HepG2 (cell line): ENCODE measurements at regions not wholly inside any gene's neighbourhood (a gene's known extent, or its start where the extent isn't known, plus 50 kb on each side); places are given as distances from the start of the nearest gene placed in this dataset.

Experiments used
- ATAC-seq: fragments of 200-7000 bp; cut with Tn5 transposase; 3 replicates; pipeline ENCODE4 v1.9.1; 2020; ENCODE audit warnings: mild to moderate bottlenecking, moderate library complexity
- BruUV-seq: library from RNA; stranded (reverse); fragments of 400-500 nt; replicated peaks from 2 replicates; lab custom pipeline; 2021; lab: Mats Ljungman, UMichigan
- CTCF ChIA-PET: fragments of 300-600 bp; formaldehyde crosslinking; extraction: SDS; loops from one replicate; lab custom pipeline; 2021; ENCODE audit warnings: low total read pairs, inconsistent platforms, low intra/inter-chr PET ratio; lab: Yijun Ruan, JAX
- POLR2A ChIA-PET: fragments of 350-600 bp; sonication (Branson Sonifier 250); formaldehyde crosslinking; loops from one replicate; lab custom pipeline; 2020; ENCODE audit warnings: antibody characterized with exemption, inconsistent platforms; lab: Yijun Ruan, JAX
- DNase-seq: peaks from one replicate; pipeline ENCODE4 v3.0.0-alpha.2; 2015; ENCODE audit warnings: low spot score
- FAIRE-seq: peaks from 3 replicates; lab custom pipeline; 2011; peaks lifted over from hg19 to GRCh38; lab: Jason Lieb, UNC
- H2AFZ ChIP-seq: one replicate; pipeline ENCODE4 v1.6.1; 2011; ENCODE audit warnings: low read length, inconsistent platforms
- H3K27ac ChIP-seq: fragments of 300-600 bp; 3 replicates; pipeline ENCODE4 v1.8.0; 2011; ENCODE audit warnings: mixed run types, mild to moderate bottlenecking, mixed read lengths, low read length, inconsistent platforms; ENCODE audit not compliant: insufficient read depth; ENCODE audit errors: extremely low read length
- H3K27me3 ChIP-seq, 2 experiments: fragments of 200-600 bp in 1 of 2; 2 replicates in 1 of 2; 3 replicates in 1 of 2; pipeline versions ENCODE4 v1.6.0 to v1.8.0; 2011; ENCODE audit warnings: low read length in 2 of 2, mild to moderate bottlenecking in 2 of 2, moderate library complexity in 2 of 2, inconsistent platforms in 1 of 2; ENCODE audit not compliant: insufficient read depth in 2 of 2, control insufficient read depth in 1 of 2
- H3K36me3 ChIP-seq, 2 experiments: fragments of 200-600 bp in 1 of 2; replicated peaks in 1 of 2; 2 replicates in 1 of 2; 3 replicates in 1 of 2; pipeline versions ENCODE4 v1.5.1 to v1.8.0; 2011; ENCODE audit warnings: low read length in 2 of 2, inconsistent platforms in 1 of 2; ENCODE audit not compliant: insufficient read depth in 2 of 2, control insufficient read depth in 1 of 2
- H3K4me1 ChIP-seq: 2 replicates; pipeline ENCODE4 v1.5.1; 2012; ENCODE audit warnings: low read length, inconsistent platforms; ENCODE audit not compliant: insufficient read depth
- H3K4me2 ChIP-seq: 2 replicates; pipeline ENCODE4 v1.6.0; 2011; ENCODE audit warnings: low read depth, low read length, inconsistent platforms
- H3K4me3 ChIP-seq, 3 experiments: fragments of 200-600 bp in 1 of 3; sonication (generic), shearing (Covaris generic) in 1 of 3; replicated peaks in 1 of 3; 2 replicates each; pipeline ENCODE4 v1.5.1; 2011 to 2016; ENCODE audit warnings: low read length in 3 of 3, inconsistent platforms in 2 of 3, low read depth in 2 of 3, mild to moderate bottlenecking in 2 of 3, control low read depth in 1 of 3, mixed read lengths in 1 of 3; ENCODE audit not compliant: insufficient read depth in 1 of 3
- H3K79me2 ChIP-seq: one replicate; pipeline ENCODE4 v1.6.1; 2011; ENCODE audit warnings: low read length, inconsistent platforms; ENCODE audit not compliant: insufficient read depth
- H3K9ac ChIP-seq: 2 replicates; pipeline ENCODE4 v1.6.0; 2011; ENCODE audit warnings: mild to moderate bottlenecking, low read depth, low read length, inconsistent platforms; ENCODE audit not compliant: insufficient read depth
- H3K9me3 ChIP-seq: 2 replicates; pipeline ENCODE4 v1.5.1; 2012; ENCODE audit warnings: mild to moderate bottlenecking, low read length
- H4K20me1 ChIP-seq: 2 replicates; pipeline ENCODE4 v1.6.0; 2011; ENCODE audit warnings: inconsistent platforms, mild to moderate bottlenecking, low read length, moderate library complexity; ENCODE audit not compliant: insufficient read depth
- AGO1 ChIP-seq: fragments of 200-400 bp; formaldehyde crosslinking; IDR thresholded peaks from 2 replicates; pipeline ENCODE4 v1.6.1; 2017; ENCODE audit warnings: mild to moderate bottlenecking, low read depth, low read length, moderate library complexity; ENCODE audit not compliant: poor library complexity, severe bottlenecking
- MAFF ChIP-seq: IDR thresholded peaks from 2 replicates; pipeline ENCODE4 v1.6.1; 2011; ENCODE audit warnings: low read depth, low read length, improper control_type of control experiment
- NCOA1 ChIP-seq: sonication (generic); formaldehyde crosslinking; IDR thresholded peaks from 2 replicates; pipeline ENCODE4 v1.9.0; 2021; ENCODE audit warnings: missing genetic modification reagents
- NFYC ChIP-seq: IDR thresholded peaks from 2 replicates; pipeline ENCODE4 v1.6.1; 2016; ENCODE audit warnings: missing genetic modification reagents, missing compliant biosample characterization
- NR2F6 ChIP-seq, 2 experiments: IDR thresholded peaks; 2 replicates each; pipeline ENCODE4 v1.6.1; 2016; ENCODE audit warnings: antibody characterized with exemption in 1 of 2, mild to moderate bottlenecking in 1 of 2
- RAD51 ChIP-seq: fragments of 450-650 bp; IDR thresholded peaks from 2 replicates; pipeline ENCODE4 v1.6.1; 2016; ENCODE audit warnings: borderline replicate concordance
- SNAPC4 ChIP-seq: sonication (generic); formaldehyde crosslinking; IDR thresholded peaks from 2 replicates; pipeline ENCODE4 v1.4.0; 2020; ENCODE audit warnings: mild to moderate bottlenecking, missing genetic modification reagents
- SP5 ChIP-seq: IDR thresholded peaks from 2 replicates; pipeline ENCODE4 v1.6.1; 2016; ENCODE audit warnings: low read depth, borderline replicate concordance
- ZBTB4 ChIP-seq: sonication (generic); formaldehyde crosslinking; IDR thresholded peaks from 2 replicates; pipeline ENCODE4 v1.4.0; 2020; ENCODE audit warnings: missing genetic modification reagents, mild to moderate bottlenecking, borderline replicate concordance
- ZMYM2 ChIP-seq: sonication (generic); formaldehyde crosslinking; IDR thresholded peaks from 2 replicates; pipeline ENCODE4 v1.8.0; 2022; ENCODE audit warnings: mild to moderate bottlenecking, missing genetic modification reagents
- ZNF180 ChIP-seq: sonication (generic); formaldehyde crosslinking; IDR thresholded peaks from 2 replicates; pipeline ENCODE4 v1.4.0; 2020; ENCODE audit warnings: low read depth, missing genetic modification reagents, borderline replicate concordance
- ZNF432 ChIP-seq: sonication (generic); formaldehyde crosslinking; IDR thresholded peaks from 2 replicates; pipeline ENCODE4 v1.5.0; 2020; ENCODE audit warnings: missing genetic modification reagents, mild to moderate bottlenecking, borderline replicate concordance
- ZNF501 ChIP-seq: sonication (generic); formaldehyde crosslinking; IDR thresholded peaks from 2 replicates; pipeline ENCODE4 v1.5.1; 2020; ENCODE audit warnings: mild to moderate bottlenecking, moderate library complexity, missing genetic modification reagents
- ZNF510 ChIP-seq: sonication (generic); formaldehyde crosslinking; IDR thresholded peaks from 2 replicates; pipeline ENCODE4 v1.4.0; 2020; ENCODE audit warnings: low read depth, mild to moderate bottlenecking, missing genetic modification reagents
- WGBS: methylation state at CpG from one replicate; pipeline ENCODE4 v1.1.6; 2017; ENCODE audit warnings: low lambda C conversion rate; 5-methylcytosine and 5-hydroxymethylcytosine counted together
- in situ Hi-C: cut with HindIII; loops from 2 replicates; pipeline ENCODE4 v1.10.0; 2017; ENCODE audit warnings: low pct_unique_long_range_greater_than_20kb; ENCODE audit not compliant: extremely low pct_ligation_motif_present
- intact Hi-C: fragments of 100-400 bp; cut with micrococcal nuclease; formaldehyde crosslinking; loops from one replicate; pipeline ENCODE4 v1.10.0; 2022; ENCODE audit not compliant: unreplicated experiment

- TF ChIP-seq ZNF180 (CRISPR knock-in tag) (no peak), ZBTB4 (no peak), NCOA1 (no peak), AGO1 (no peak), ZNF432 (CRISPR knock-in tag) (no peak)
These were observed 237.1 kb upstream of the PROK2 start (continued) for GRCh38 chr3:72022027-72022426.

- H4K20me1 ChIP-seq, result no peaks in the 10 kb centered on the region
- DNase-seq (no peak), FAIRE-seq (no peak), ATAC-seq (no peak)
- 0% methylated on average over 1 of the region's 1 CpG for WGBS
- no peaks in the 10 kb centered on the region for H3K9me3 ChIP-seq
- no peaks in the 10 kb centered on the region for H3K4me1 ChIP-seq
- no peak overlapping the region for H2AFZ ChIP-seq
- intact Hi-C loops, result no loop called here
- ChIA-PET CTCF (no interaction called here), POLR2A (no interaction called here)
- H3K4me2 ChIP-seq, result no peak overlapping the region
- no peak overlapping the region for H3K9ac ChIP-seq
- H3K27me3 ChIP-seq, result no peaks in the 10 kb centered on the region; a peak in 1 of 5 replicates
- no peaks in the 10 kb centered on the region for H3K79me2 ChIP-seq
- BruUV-seq, result no TSS peak
- H3K36me3 ChIP-seq, result no peaks in the 10 kb centered on the region
- in situ Hi-C loops, result no loop called here
- H3K4me3 ChIP-seq, result no peak overlapping the region
- H3K27ac ChIP-seq, result no peak overlapping the region
- TF ChIP-seq SP5 (CRISPR knock-in tag) (no peak), ZMYM2 (CRISPR knock-in tag) (no peak), ZNF510 (CRISPR knock-in tag) (no peak), RAD51 (no peak), MAFF (no peak), ZNF501 (CRISPR knock-in tag) (no peak), NFYC (CRISPR knock-in tag) (no peak), SNAPC4 (no peak), NR2F6 (IDR thresholded peaks at IDR 0.05) (no peak), NR2F6 (CRISPR knock-in tag; IDR thresholded peaks at IDR 0.05) (no peak)
These were observed 236.6 kb upstream of the PROK2 start for GRCh38 chr3:72021531-72021930.
